ENCODE measurements at regions not wholly inside any gene's neighbourhood (a gene's known extent, or its start where the extent isn't known, plus 50 kb on each side); places are given as distances from the start of the nearest gene placed in this dataset.
"Not testable (repeated sequence)": the region's sequence is repeated elsewhere in the genome, so short reads cannot be mapped to it uniquely, and the experiment has no call there.

- no peaks in the 10 kb centered on the region for H3K27me3 ChIP-seq (ENCODE audit: control insufficient read depth in 3 of 3, insufficient read depth in 3 of 3, low read length in 2 of 3)
- peaks cover 0 to 4% (median 0%) of the 10 kb centered on the region in 5 donors for H3K4me1 ChIP-seq (ENCODE audit: control insufficient read depth in 5 of 5, insufficient read depth in 5 of 5, low read length in 5 of 5)
- WGBS, 2 donors = 88 to 96% methylated on average over 13 of the region's 13 CpGs
- ATAC-seq (ENCODE audit: insufficient read depth, low FRiP score) = no peak
- no peak overlapping the region for H3K27ac ChIP-seq (ENCODE audit: low read depth in 1 of 2, low read length in 1 of 2)
- no peak for TF ChIP-seq CTCF (IDR thresholded peaks at IDR 0.05; ENCODE audit: control extremely low read depth, extremely low read depth)
- H3K36me3 ChIP-seq (ENCODE audit: control insufficient read depth in 4 of 4, insufficient read depth in 4 of 4, low read length in 4 of 4) = no peaks in the 10 kb centered on the region
- peaks cover 0 to 1% (median 0%) of the 10 kb centered on the region in 4 donors for H3K9me3 ChIP-seq (ENCODE audit: control insufficient read depth in 4 of 4, insufficient read depth in 3 of 4, low read length in 3 of 4)
- no peak overlapping the region for H3K4me3 ChIP-seq
- DNase-seq = no peak
- no peak overlapping the region for H3K9ac ChIP-seq (ENCODE audit: insufficient read depth in 1 of 2, low read length in 2 of 2)
Observed at GRCh38 chr12:131223791-131224225, 270.1 kb downstream of the ADGRD1 start.

- not testable (repeated sequence) for H3K4me1 ChIP-seq (ENCODE audit: control insufficient read depth in 5 of 5, insufficient read depth in 5 of 5, low read length in 5 of 5); H3K9ac ChIP-seq (ENCODE audit: insufficient read depth in 1 of 2, low read length in 2 of 2); H3K27ac ChIP-seq (ENCODE audit: low read depth in 1 of 2, low read length in 1 of 2); H3K4me3 ChIP-seq; H3K27me3 ChIP-seq (ENCODE audit: control insufficient read depth in 3 of 3, insufficient read depth in 3 of 3, low read length in 2 of 3); ATAC-seq (ENCODE audit: insufficient read depth, low FRiP score); H3K36me3 ChIP-seq (ENCODE audit: control insufficient read depth in 4 of 4, insufficient read depth in 4 of 4, low read length in 4 of 4); DNase-seq; H3K9me3 ChIP-seq (ENCODE audit: control insufficient read depth in 4 of 4, insufficient read depth in 3 of 4, low read length in 3 of 4)
- 69 to 70% methylated on average over 10 to 13 of the region's 17 CpGs for WGBS, 2 donors
Observed at GRCh38 chr12:131224226-131225065, 270.7 kb downstream of the ADGRD1 start.

DNA sequence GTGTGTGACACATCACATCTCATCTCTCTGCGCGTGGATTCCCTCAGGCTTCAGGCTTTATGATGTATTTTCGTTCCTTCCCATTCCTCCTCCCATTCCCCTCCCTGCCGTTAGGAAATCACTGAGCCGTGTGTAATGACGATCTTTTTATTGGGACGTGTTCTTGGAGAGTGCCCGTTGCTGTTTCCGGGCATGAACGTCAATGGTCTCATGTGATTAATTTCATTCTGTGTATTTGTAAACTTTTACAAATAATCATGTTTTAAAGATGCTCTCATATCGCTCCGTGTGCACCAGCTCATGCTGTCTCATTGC, 271.3 kb downstream of the ADGRD1 start:
- WGBS, 2 donors = 66 to 75% methylated on average over 5 to 8 of the region's 12 CpGs
- not testable (repeated sequence) for H3K27me3 ChIP-seq (ENCODE audit: control insufficient read depth in 3 of 3, insufficient read depth in 3 of 3, low read length in 2 of 3)

GRCh38 chr12:131226345-131227265, 272.9 kb downstream of the ADGRD1 start:
- H3K9me3 ChIP-seq (ENCODE audit: control insufficient read depth in 4 of 4, insufficient read depth in 3 of 4, low read length in 3 of 4) = peaks cover 0 to 1% (median 0%) of the 10 kb centered on the region in 4 donors
- H3K4me3 ChIP-seq = no peak overlapping the region
- no peaks in the 10 kb centered on the region for H3K36me3 ChIP-seq (ENCODE audit: control insufficient read depth in 4 of 4, insufficient read depth in 4 of 4, low read length in 4 of 4)
- DNase-seq = no peak
- no peak overlapping the region for H3K9ac ChIP-seq (ENCODE audit: insufficient read depth in 1 of 2, low read length in 2 of 2)
- peaks cover 0 to 4% (median 0%) of the 10 kb centered on the region in 5 donors for H3K4me1 ChIP-seq (ENCODE audit: control insufficient read depth in 5 of 5, insufficient read depth in 5 of 5, low read length in 5 of 5)
- no peak for ATAC-seq (ENCODE audit: insufficient read depth, low FRiP score)
- no peak for TF ChIP-seq CTCF (IDR thresholded peaks at IDR 0.05; ENCODE audit: control extremely low read depth, extremely low read depth)
- WGBS, 2 donors = 77 to 79% methylated on average over 10 to 12 of the region's 12 CpGs
- no peak overlapping the region for H3K27ac ChIP-seq (ENCODE audit: low read depth in 1 of 2, low read length in 1 of 2)
- peaks cover 0 to 3% (median 0%) of the 10 kb centered on the region in 3 donors for H3K27me3 ChIP-seq (ENCODE audit: control insufficient read depth in 3 of 3, insufficient read depth in 3 of 3, low read length in 2 of 3)

More for the DNA sequence above, 271.3 kb downstream of the ADGRD1 start:
- not testable (repeated sequence) for DNase-seq; H3K4me3 ChIP-seq; H3K9me3 ChIP-seq (ENCODE audit: control insufficient read depth in 4 of 4, insufficient read depth in 3 of 4, low read length in 3 of 4); H3K36me3 ChIP-seq (ENCODE audit: control insufficient read depth in 4 of 4, insufficient read depth in 4 of 4, low read length in 4 of 4); H3K27ac ChIP-seq (ENCODE audit: low read depth in 1 of 2, low read length in 1 of 2); H3K4me1 ChIP-seq (ENCODE audit: control insufficient read depth in 5 of 5, insufficient read depth in 5 of 5, low read length in 5 of 5); ATAC-seq (ENCODE audit: insufficient read depth, low FRiP score); H3K9ac ChIP-seq (ENCODE audit: insufficient read depth in 1 of 2, low read length in 2 of 2)

DNA sequence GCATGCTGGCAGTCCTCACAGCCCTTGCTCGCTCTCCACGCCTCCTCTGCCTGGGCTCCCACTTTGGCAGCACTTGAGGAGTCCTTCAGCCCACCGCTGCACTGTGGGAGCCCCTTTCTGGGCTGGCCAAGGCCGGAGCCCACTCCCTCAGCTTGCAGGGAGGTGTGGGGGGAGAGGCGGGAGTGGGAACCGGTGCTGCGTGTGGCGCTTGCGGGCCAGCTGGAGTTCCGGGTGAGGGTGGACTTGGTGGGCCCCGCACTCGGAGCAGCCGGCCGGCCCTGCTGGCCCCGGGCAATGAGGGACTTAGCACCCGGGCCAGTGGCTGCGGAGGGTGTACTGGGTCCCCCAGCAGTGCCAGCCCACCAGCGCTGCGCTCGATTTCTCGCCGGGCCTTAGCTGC, 273.9 kb downstream of the ADGRD1 start:
- 96% methylated on average over 13 to 15 of the region's 22 CpGs for WGBS, 2 donors
- not testable (repeated sequence) for H3K9me3 ChIP-seq (ENCODE audit: control insufficient read depth in 4 of 4, insufficient read depth in 3 of 4, low read length in 3 of 4); H3K4me1 ChIP-seq (ENCODE audit: control insufficient read depth in 5 of 5, insufficient read depth in 5 of 5, low read length in 5 of 5); H3K27ac ChIP-seq (ENCODE audit: low read depth in 1 of 2, low read length in 1 of 2); H3K4me3 ChIP-seq; ATAC-seq (ENCODE audit: insufficient read depth, low FRiP score); H3K9ac ChIP-seq (ENCODE audit: insufficient read depth in 1 of 2, low read length in 2 of 2); H3K27me3 ChIP-seq (ENCODE audit: control insufficient read depth in 3 of 3, insufficient read depth in 3 of 3, low read length in 2 of 3); DNase-seq; H3K36me3 ChIP-seq (ENCODE audit: control insufficient read depth in 4 of 4, insufficient read depth in 4 of 4, low read length in 4 of 4)

DNA sequence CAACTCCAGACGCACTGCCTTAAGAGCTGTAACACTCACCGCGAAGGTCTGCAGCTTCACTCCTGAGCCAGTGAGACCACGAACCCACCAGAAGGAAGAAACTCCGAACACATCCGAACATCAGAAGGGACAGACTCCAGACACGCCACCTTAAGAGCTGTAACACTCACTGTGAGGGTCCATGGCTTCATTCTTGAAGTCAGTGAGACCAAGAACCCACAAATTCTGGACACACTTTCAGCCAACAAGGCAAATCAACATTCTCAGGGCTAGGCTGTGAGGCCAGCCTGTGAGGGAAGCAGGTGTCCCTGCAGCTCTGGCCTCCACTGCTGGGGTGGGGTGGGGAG, 275.3 kb downstream of the ADGRD1 start:
- H3K4me1 ChIP-seq (ENCODE audit: control insufficient read depth in 5 of 5, insufficient read depth in 5 of 5, low read length in 5 of 5); H3K4me3 ChIP-seq; H3K9me3 ChIP-seq (ENCODE audit: control insufficient read depth in 4 of 4, insufficient read depth in 3 of 4, low read length in 3 of 4); H3K27me3 ChIP-seq (ENCODE audit: control insufficient read depth in 3 of 3, insufficient read depth in 3 of 3, low read length in 2 of 3); H3K36me3 ChIP-seq (ENCODE audit: control insufficient read depth in 4 of 4, insufficient read depth in 4 of 4, low read length in 4 of 4); H3K9ac ChIP-seq (ENCODE audit: insufficient read depth in 1 of 2, low read length in 2 of 2); DNase-seq; ATAC-seq (ENCODE audit: insufficient read depth, low FRiP score): not testable (repeated sequence)
- H3K27ac ChIP-seq (ENCODE audit: low read depth in 1 of 2, low read length in 1 of 2) = peak overlapping the region in 1 of 2 donors; percentile 18
- WGBS, 2 donors = 41 to 68% methylated on average over 4 to 5 of the region's 7 CpGs
